Psoas muscle (tissue), 7 donors: ENCODE measurements at regions not wholly inside any gene's neighbourhood (a gene's known extent, or its start where the extent isn't known, plus 50 kb on each side); places are given as distances from the start of the nearest gene placed in this dataset.

Source experiments
- ATAC-seq, 4 donors: fragments of 200-7000 bp; cut with Tn5 transposase; one replicate each; pipeline ENCODE4 v1.9.1; 2020; ENCODE audit warnings: moderate library complexity in 3 of 4, mild to moderate bottlenecking in 2 of 4
- DNase-seq, 2 donors: peaks; one replicate each; pipeline ENCODE4 v3.0.0-alpha.2; 2020
- H3K27ac ChIP-seq: fragments of 200-600 bp; one replicate; pipeline ENCODE4 v1.8.0; 2022
- H3K27me3 ChIP-seq, 3 donors: fragments of 200-600 bp in 1 of 3; one replicate each; pipeline versions ENCODE4 v1.6.1 to v1.8.0; 2013 to 2022; ENCODE audit warnings: low read length in 2 of 3, mild to moderate bottlenecking in 2 of 3, moderate library complexity in 1 of 3; ENCODE audit not compliant: insufficient read depth in 3 of 3
- H3K36me3 ChIP-seq, 2 donors: fragments of 200-600 bp in 1 of 2; one replicate each; pipeline versions ENCODE4 v1.6.1 to v1.8.0; 2013 to 2022; ENCODE audit warnings: low read depth in 1 of 2, mild to moderate bottlenecking in 1 of 2, moderate library complexity in 1 of 2; ENCODE audit not compliant: insufficient read depth in 1 of 2
- H3K4me1 ChIP-seq: fragments of 200-600 bp; one replicate; pipeline ENCODE4 v1.8.0; 2022
- H3K4me3 ChIP-seq: fragments of 200-600 bp; one replicate; pipeline ENCODE4 v1.8.0; 2022; ENCODE audit warnings: mild to moderate bottlenecking
- H3K9me3 ChIP-seq: fragments of 200-600 bp; one replicate; pipeline ENCODE4 v1.8.0; 2022
- CTCF ChIP-seq: fragments of 200-600 bp; IDR thresholded peaks from one replicate; pipeline ENCODE4 v1.8.0; 2022; ENCODE audit warnings: antibody characterized with exemption
- WGBS, 3 donors: extraction: QIAGEN DNeasy Blood & Tissue Kit; methylation state at CpG; one replicate each; pipeline versions ENCODE4 v1.1.6 to v1.1.7; 2013; 5-methylcytosine and 5-hydroxymethylcytosine counted together
- intact Hi-C, 2 donors: fragments of 100-400 bp; cut with DNase I; formaldehyde crosslinking; loops; one replicate each; pipeline versions ENCODE4 v1.11.0 to v1.14.2; 2022
- donor health status: healthy with polysubstance abuse.
- donor health status: DM: no; HTN: no; CAD: no; lungs with moderate emphysema.
- donor health status: Bipolar disorder and iron deficiency.
- donor health status: healthy.
- donor health status: DM: yes; HTN: yes; CAD: no.
- donor health status: DM: no; HTN: no; CAD: no.
- donor health status: DM: yes; HTN: yes; CAD: no.

- H3K4me3 ChIP-seq, result no peak overlapping the region
- 30 to 37% (median 33%) methylated on average over 3 of the region's 3 CpGs for WGBS, 3 donors
- TF ChIP-seq CTCF, result no peak
- no peaks in the 10 kb centered on the region for H3K4me1 ChIP-seq
- no peak for ATAC-seq
- H3K27me3 ChIP-seq, result no peaks in the 10 kb centered on the region
- no peak for DNase-seq
- no peaks in the 10 kb centered on the region for H3K9me3 ChIP-seq
- H3K36me3 ChIP-seq, result no peaks in the 10 kb centered on the region
- no peak overlapping the region for H3K27ac ChIP-seq
- intact Hi-C loops, result no loop called here
Measured at GRCh38 chr13:105184201-105184600, 1351.3 kb downstream of the EFNB2 start.

DNA sequence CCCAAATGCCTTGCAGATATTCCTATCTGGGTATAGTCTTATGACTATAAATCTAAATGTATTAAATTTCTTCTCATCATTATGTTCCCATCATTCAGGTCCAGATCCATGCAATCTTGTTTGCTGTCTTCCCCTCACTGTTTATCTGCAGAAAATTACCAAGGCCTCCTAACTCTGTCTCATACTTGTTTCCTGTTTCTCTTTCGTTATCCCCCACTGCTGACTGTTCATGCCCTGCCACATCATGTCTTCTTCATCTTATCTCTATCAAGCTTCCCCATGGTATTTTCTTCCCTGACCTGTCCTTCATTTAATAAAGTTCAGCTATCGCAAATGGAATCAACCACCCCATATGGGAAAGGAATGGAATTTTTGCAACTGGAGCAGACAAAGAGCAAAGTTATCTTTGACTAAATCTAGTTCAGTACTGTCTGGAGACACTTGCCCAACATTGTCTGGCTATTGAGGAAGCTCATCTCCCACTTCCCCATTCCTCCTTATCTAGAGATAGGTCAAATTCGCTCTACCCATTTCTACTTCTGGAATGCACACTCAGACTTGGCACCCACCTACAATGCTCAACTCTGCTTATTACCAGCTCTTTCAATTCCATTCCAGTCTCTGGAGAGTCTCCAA lies 1358.1 kb downstream of the EFNB2 start:
- no peak for DNase-seq
- no peaks in the 10 kb centered on the region for H3K4me1 ChIP-seq
- no peak overlapping the region for H3K27ac ChIP-seq
- no peak for ATAC-seq
- H3K36me3 ChIP-seq, result no peaks in the 10 kb centered on the region
- H3K27me3 ChIP-seq, result no peaks in the 10 kb centered on the region
- WGBS, 3 donors, result 92 to 96% (median 93%) methylated on average over 3 of the region's 3 CpGs
- intact Hi-C loops, result no loop called here
- H3K4me3 ChIP-seq, result no peak overlapping the region
- H3K9me3 ChIP-seq, result no peaks in the 10 kb centered on the region
- no peak for TF ChIP-seq CTCF

DNA sequence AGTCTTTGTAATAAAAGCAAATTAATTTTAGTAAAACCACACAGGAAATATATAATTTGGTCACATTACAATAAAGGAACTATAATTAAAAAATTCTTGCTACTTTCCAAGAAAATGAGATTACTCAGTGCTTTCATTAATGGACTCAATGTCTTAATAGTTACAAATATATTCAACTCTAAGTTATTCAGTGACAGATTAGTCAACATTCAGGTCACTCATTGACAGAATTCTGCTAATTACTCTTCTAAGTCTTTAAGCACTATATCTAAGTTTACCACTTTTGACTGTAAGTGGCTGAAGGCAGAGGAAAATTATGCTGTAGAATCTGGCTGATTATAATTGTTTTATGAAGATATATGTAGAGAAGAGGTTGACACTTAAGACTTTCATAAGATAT lies 1365.0 kb downstream of the EFNB2 start:
- intact Hi-C loops, result no loop called here
- Histone ChIP-seq H3K4me1 (no peaks in the 10 kb centered on the region), H3K27ac (no peak overlapping the region), H3K4me3 (no peak overlapping the region), H3K9me3 (peaks cover 8% of the 10 kb centered on the region), H3K27me3 (peaks cover 0 to 2% (median 0%) of the 10 kb centered on the region in 3 donors), H3K36me3 (no peaks in the 10 kb centered on the region)
- no peak for ATAC-seq
- DNase-seq, result no peak
- TF ChIP-seq CTCF, result no peak

GRCh38 chr13:105168295-105168694 lies 1367.2 kb downstream of the EFNB2 start:
- Histone ChIP-seq H3K27ac (no peak overlapping the region), H3K9me3 (peaks cover 8% of the 10 kb centered on the region), H3K36me3 (no peaks in the 10 kb centered on the region), H3K4me1 (no peaks in the 10 kb centered on the region), H3K4me3 (no peak overlapping the region), H3K27me3 (peaks cover 0 to 2% (median 0%) of the 10 kb centered on the region in 3 donors)
- no peak for TF ChIP-seq CTCF
- DNase-seq (no peak), ATAC-seq (no peak)
- 70 to 75% (median 75%) methylated on average over 1 of the region's 1 CpG for WGBS, 3 donors
- intact Hi-C loops, result no loop called here

GRCh38 chr13:105167385-105167784 lies 1368.1 kb downstream of the EFNB2 start:
- ATAC-seq (no peak), DNase-seq (no peak)
- no peak overlapping the region for H3K27ac ChIP-seq
- WGBS, 3 donors, result 70 to 90% (median 85%) methylated on average over 1 of the region's 1 CpG
- intact Hi-C loops, result no loop called here
- no peaks in the 10 kb centered on the region for H3K4me1 ChIP-seq
- peaks cover 0 to 2% (median 0%) of the 10 kb centered on the region in 3 donors for H3K27me3 ChIP-seq
- TF ChIP-seq CTCF, result no peak
- peaks cover 8% of the 10 kb centered on the region for H3K9me3 ChIP-seq
- H3K36me3 ChIP-seq, result no peaks in the 10 kb centered on the region
- no peak overlapping the region for H3K4me3 ChIP-seq
